ENCODE measurements at regions not wholly inside any gene's neighbourhood (a gene's known extent, or its start where the extent isn't known, plus 50 kb on each side); places are given as distances from the start of the nearest gene placed in this dataset.

DNA sequence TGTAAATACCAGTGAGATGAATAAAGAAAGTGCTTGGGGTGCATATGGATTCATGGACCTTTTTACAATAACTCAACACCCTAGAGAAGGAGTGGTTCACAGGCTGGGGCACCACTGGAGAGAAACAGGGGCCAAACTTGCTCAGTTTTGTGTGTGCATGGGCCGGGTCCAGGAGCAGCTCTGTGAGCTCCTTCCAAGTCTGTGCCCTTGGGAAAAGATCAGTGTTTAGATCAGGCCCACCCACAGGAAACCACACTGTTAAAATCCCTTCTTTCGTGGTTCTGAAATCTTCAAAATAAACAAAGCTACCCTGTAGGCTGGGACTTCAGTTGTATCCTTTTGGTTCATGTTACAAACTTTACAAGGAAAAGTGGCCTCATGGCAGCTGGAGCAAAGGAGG lies 156.1 kb upstream of the TMEM260 start:
- H3K4me3 ChIP-seq (ENCODE audit: low read depth in 2 of 2, low read length in 1 of 2), result no peak overlapping the region
- H3K9me3 ChIP-seq, result no peaks in the 10 kb centered on the region
- no peak for TF ChIP-seq FOXJ3 (CRISPR knock-in tag; IDR thresholded peaks at IDR 0.05)
- TF ChIP-seq CHD2 (IDR thresholded peaks at IDR 0.05; ENCODE audit: low read length, partially characterized antibody), result no peak
- no peak for TF ChIP-seq MXI1 (IDR thresholded peaks at IDR 0.05; ENCODE audit: low read depth, low read length)
- TF ChIP-seq, protein P1, sequence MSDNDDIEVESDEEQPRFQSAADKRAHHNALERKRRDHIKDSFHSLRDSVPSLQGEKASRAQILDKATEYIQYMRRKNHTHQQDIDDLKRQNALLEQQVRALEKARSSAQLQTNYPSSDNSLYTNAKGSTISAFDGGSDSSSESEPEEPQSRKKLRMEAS (IDR thresholded peaks at IDR 0.05; ENCODE audit: low read depth), result no peak
- TF ChIP-seq TCF12 (IDR thresholded peaks at IDR 0.05), result no peak
- TF ChIP-seq, protein P2, sequence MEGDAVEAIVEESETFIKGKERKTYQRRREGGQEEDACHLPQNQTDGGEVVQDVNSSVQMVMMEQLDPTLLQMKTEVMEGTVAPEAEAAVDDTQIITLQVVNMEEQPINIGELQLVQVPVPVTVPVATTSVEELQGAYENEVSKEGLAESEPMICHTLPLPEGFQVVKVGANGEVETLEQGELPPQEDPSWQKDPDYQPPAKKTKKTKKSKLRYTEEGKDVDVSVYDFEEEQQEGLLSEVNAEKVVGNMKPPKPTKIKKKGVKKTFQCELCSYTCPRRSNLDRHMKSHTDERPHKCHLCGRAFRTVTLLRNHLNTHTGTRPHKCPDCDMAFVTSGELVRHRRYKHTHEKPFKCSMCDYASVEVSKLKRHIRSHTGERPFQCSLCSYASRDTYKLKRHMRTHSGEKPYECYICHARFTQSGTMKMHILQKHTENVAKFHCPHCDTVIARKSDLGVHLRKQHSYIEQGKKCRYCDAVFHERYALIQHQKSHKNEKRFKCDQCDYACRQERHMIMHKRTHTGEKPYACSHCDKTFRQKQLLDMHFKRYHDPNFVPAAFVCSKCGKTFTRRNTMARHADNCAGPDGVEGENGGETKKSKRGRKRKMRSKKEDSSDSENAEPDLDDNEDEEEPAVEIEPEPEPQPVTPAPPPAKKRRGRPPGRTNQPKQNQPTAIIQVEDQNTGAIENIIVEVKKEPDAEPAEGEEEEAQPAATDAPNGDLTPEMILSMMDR (IDR thresholded peaks at IDR 0.05), result no peak
- TF ChIP-seq YY1 (IDR thresholded peaks at IDR 0.05; ENCODE audit: low read depth), result no peak
- no peak for TF ChIP-seq FOXM1 (IDR thresholded peaks at IDR 0.05; ENCODE audit: low read depth)
- no peak for TF ChIP-seq JUND (IDR thresholded peaks at IDR 0.05)
- TF ChIP-seq, protein P3, sequence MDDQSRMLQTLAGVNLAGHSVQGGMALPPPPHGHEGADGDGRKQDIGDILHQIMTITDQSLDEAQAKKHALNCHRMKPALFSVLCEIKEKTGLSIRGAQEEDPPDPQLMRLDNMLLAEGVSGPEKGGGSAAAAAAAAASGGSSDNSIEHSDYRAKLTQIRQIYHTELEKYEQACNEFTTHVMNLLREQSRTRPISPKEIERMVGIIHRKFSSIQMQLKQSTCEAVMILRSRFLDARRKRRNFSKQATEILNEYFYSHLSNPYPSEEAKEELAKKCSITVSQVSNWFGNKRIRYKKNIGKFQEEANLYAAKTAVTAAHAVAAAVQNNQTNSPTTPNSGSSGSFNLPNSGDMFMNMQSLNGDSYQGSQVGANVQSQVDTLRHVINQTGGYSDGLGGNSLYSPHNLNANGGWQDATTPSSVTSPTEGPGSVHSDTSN (IDR thresholded peaks at IDR 0.05), result no peak
- TF ChIP-seq, protein P4, sequence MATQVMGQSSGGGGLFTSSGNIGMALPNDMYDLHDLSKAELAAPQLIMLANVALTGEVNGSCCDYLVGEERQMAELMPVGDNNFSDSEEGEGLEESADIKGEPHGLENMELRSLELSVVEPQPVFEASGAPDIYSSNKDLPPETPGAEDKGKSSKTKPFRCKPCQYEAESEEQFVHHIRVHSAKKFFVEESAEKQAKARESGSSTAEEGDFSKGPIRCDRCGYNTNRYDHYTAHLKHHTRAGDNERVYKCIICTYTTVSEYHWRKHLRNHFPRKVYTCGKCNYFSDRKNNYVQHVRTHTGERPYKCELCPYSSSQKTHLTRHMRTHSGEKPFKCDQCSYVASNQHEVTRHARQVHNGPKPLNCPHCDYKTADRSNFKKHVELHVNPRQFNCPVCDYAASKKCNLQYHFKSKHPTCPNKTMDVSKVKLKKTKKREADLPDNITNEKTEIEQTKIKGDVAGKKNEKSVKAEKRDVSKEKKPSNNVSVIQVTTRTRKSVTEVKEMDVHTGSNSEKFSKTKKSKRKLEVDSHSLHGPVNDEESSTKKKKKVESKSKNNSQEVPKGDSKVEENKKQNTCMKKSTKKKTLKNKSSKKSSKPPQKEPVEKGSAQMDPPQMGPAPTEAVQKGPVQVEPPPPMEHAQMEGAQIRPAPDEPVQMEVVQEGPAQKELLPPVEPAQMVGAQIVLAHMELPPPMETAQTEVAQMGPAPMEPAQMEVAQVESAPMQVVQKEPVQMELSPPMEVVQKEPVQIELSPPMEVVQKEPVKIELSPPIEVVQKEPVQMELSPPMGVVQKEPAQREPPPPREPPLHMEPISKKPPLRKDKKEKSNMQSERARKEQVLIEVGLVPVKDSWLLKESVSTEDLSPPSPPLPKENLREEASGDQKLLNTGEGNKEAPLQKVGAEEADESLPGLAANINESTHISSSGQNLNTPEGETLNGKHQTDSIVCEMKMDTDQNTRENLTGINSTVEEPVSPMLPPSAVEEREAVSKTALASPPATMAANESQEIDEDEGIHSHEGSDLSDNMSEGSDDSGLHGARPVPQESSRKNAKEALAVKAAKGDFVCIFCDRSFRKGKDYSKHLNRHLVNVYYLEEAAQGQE (IDR thresholded peaks at IDR 0.05; ENCODE audit: low read depth, low read length), result no peak
- no peak for TF ChIP-seq NRF1 (IDR thresholded peaks at IDR 0.05; ENCODE audit: low read depth, low read length)
- no peak for TF ChIP-seq GATA2 (CRISPR knock-in tag; IDR thresholded peaks at IDR 0.05)
- TF ChIP-seq NFIC (IDR thresholded peaks at IDR 0.05; ENCODE audit: borderline replicate concordance), result no peak
- H3K9ac ChIP-seq, result no peak overlapping the region
- POLR2A ChIA-PET, result no interaction called here
- no peak overlapping the region for H2AFZ ChIP-seq (ENCODE audit: low read depth)
- no peaks in the 10 kb centered on the region; the same call in 1 of the 2 replicates for H3K27me3 ChIP-seq (ENCODE audit: insufficient read depth)
- no peak overlapping the region for H3K4me2 ChIP-seq
- H3K4me1 ChIP-seq (ENCODE audit: control insufficient read depth in 1 of 2, insufficient read depth in 2 of 2, low read depth in 1 of 2, low read length in 1 of 2), result no peaks in the 10 kb centered on the region; a peak in 1 of 4 replicates
- H3K27ac ChIP-seq (ENCODE audit: low read depth in 2 of 2, low read length in 1 of 2), result no peak overlapping the region
- H4K20me1 ChIP-seq (ENCODE audit: insufficient read depth), result no peaks in the 10 kb centered on the region
- no peaks in the 10 kb centered on the region for H3F3A ChIP-seq (replicated peaks; ENCODE audit: insufficient read depth)
- 4% methylated on average over 2 of the region's 2 CpGs for WGBS (ENCODE audit: low lambda C conversion rate)
- CTCF ChIA-PET, result interaction anchor here (1.1 to 1.4 kb wide), 2 partner anchors 9 to 985 kb away, joined by 3 to 7 read pairs; no protein-coding TSS in a partner anchor
- H3K79me2 ChIP-seq (ENCODE audit: insufficient read depth), result no peaks in the 10 kb centered on the region
- no peaks in the 10 kb centered on the region for H3K36me3 ChIP-seq (replicated peaks in 1 of 2; ENCODE audit: control insufficient read depth in 1 of 2, insufficient read depth in 2 of 2, low read length in 1 of 2)
- H3K9me2 ChIP-seq, result no peaks in the 10 kb centered on the region
- no peak for DNase-seq

All from SK-N-SH (cell line).